ENCODE measurements at regions not wholly inside any gene's neighbourhood (a gene's known extent, or its start where the extent isn't known, plus 50 kb on each side); places are given as distances from the start of the nearest gene placed in this dataset.
A peak's percentile ranks its signal among the peaks of the same experiment; 100 is the strongest.

- H3K36me3 ChIP-seq (ENCODE audit: control insufficient read depth, insufficient read depth, low read length) = no peaks in the 10 kb centered on the region
- WGBS, 2 experiments (ENCODE audit: insufficient coverage in 1 of 2, insufficient read length in 1 of 2) = 87 to 90% methylated on average over 3 of the region's 5 CpGs
- Mint-ChIP-seq H3K27ac (no peak overlapping the region), H3K9me3 (peaks cover 21% of the 10 kb centered on the region), H3K27me3 (ENCODE audit: insufficient read depth) (no peaks in the 10 kb centered on the region), H3K4me1 (no peaks in the 10 kb centered on the region), H3K4me3 (no peak overlapping the region), H3K36me3 (ENCODE audit: low read depth) (no peaks in the 10 kb centered on the region)
- no peak for DNase-seq
- H3K4me1 ChIP-seq (ENCODE audit: control insufficient read depth, insufficient read depth, low read length) = no peaks in the 10 kb centered on the region
- no peak for TF ChIP-seq CTCF (conservative IDR thresholded peaks at IDR 0.05)
- H3K9ac ChIP-seq (ENCODE audit: extremely low read depth, low read length, poor library complexity, severe bottlenecking) = no peak overlapping the region
- H3K9me3 ChIP-seq (ENCODE audit: control insufficient read depth, low read length) = peaks cover 11% of the 10 kb centered on the region
- no peak overlapping the region for H3K27ac ChIP-seq (ENCODE audit: low read depth, low read length)
- no peaks in the 10 kb centered on the region for H3K27me3 ChIP-seq (ENCODE audit: control insufficient read depth, insufficient read depth, low read length, poor library complexity, severe bottlenecking)
- no peak overlapping the region for H3K4me3 ChIP-seq (ENCODE audit: low read length)
Observed at GRCh38 chr13:110097013-110097412, 209.9 kb downstream of the COL4A1 start.

GRCh38 chr13:110092831-110093247 lies 214.1 kb downstream of the COL4A1 start:
- Mint-ChIP-seq H3K36me3 (ENCODE audit: low read depth) (no peaks in the 10 kb centered on the region), H3K9me3 (no peaks in the 10 kb centered on the region), H3K27ac (no peak overlapping the region), H3K4me3 (no peak overlapping the region), H3K27me3 (ENCODE audit: insufficient read depth) (no peaks in the 10 kb centered on the region), H3K4me1 (no peaks in the 10 kb centered on the region)
- no peak for TF ChIP-seq CTCF (conservative IDR thresholded peaks at IDR 0.05)
- H3K27ac ChIP-seq (ENCODE audit: low read depth, low read length) = no peak overlapping the region
- no peak for DNase-seq
- no peak overlapping the region for H3K9ac ChIP-seq (ENCODE audit: extremely low read depth, low read length, poor library complexity, severe bottlenecking)
- no peaks in the 10 kb centered on the region for H3K27me3 ChIP-seq (ENCODE audit: control insufficient read depth, insufficient read depth, low read length, poor library complexity, severe bottlenecking)
- H3K4me1 ChIP-seq (ENCODE audit: control insufficient read depth, insufficient read depth, low read length) = no peaks in the 10 kb centered on the region
- H3K4me3 ChIP-seq (ENCODE audit: low read length) = no peak overlapping the region
- 97% methylated on average over 1 of the region's 1 CpG; no CpG with 5 or more reads in 1 of the 2 experiments for WGBS, 2 experiments (ENCODE audit: insufficient coverage in 1 of 2, insufficient read length in 1 of 2)
- no peaks in the 10 kb centered on the region for H3K9me3 ChIP-seq (ENCODE audit: control insufficient read depth, low read length)
- H3K36me3 ChIP-seq (ENCODE audit: control insufficient read depth, insufficient read depth, low read length) = no peaks in the 10 kb centered on the region

- no peaks in the 10 kb centered on the region for H3K4me1 Mint-ChIP-seq
- H3K27ac Mint-ChIP-seq = no peak overlapping the region
Observed at GRCh38 chr13:110089815-110090214, 217.1 kb downstream of the COL4A1 start.

More at GRCh38 chr13:110089815-110090214, 217.1 kb downstream of the COL4A1 start:
- DNase-seq = no peak
- Mint-ChIP-seq H3K27me3 (ENCODE audit: insufficient read depth) (no peaks in the 10 kb centered on the region), H3K4me3 (no peak overlapping the region), H3K36me3 (ENCODE audit: low read depth) (no peaks in the 10 kb centered on the region), H3K9me3 (peaks cover 3% of the 10 kb centered on the region)
- TF ChIP-seq CTCF (conservative IDR thresholded peaks at IDR 0.05) = peak; percentile 66
- 82% methylated on average over 4 of the region's 4 CpGs; no CpG with 5 or more reads in 1 of the 2 experiments for WGBS, 2 experiments (ENCODE audit: insufficient coverage in 1 of 2, insufficient read length in 1 of 2)
- H3K9me3 ChIP-seq (ENCODE audit: control insufficient read depth, low read length) = no peaks in the 10 kb centered on the region
- no peaks in the 10 kb centered on the region for H3K27me3 ChIP-seq (ENCODE audit: control insufficient read depth, insufficient read depth, low read length, poor library complexity, severe bottlenecking)
- H3K36me3 ChIP-seq (ENCODE audit: control insufficient read depth, insufficient read depth, low read length) = no peaks in the 10 kb centered on the region
- no peaks in the 10 kb centered on the region for H3K4me1 ChIP-seq (ENCODE audit: control insufficient read depth, insufficient read depth, low read length)
- no peak overlapping the region for H3K4me3 ChIP-seq (ENCODE audit: low read length)
- no peak overlapping the region for H3K9ac ChIP-seq (ENCODE audit: extremely low read depth, low read length, poor library complexity, severe bottlenecking)
- no peak overlapping the region for H3K27ac ChIP-seq (ENCODE audit: low read depth, low read length)
